ENCODE measurements at regions not wholly inside any gene's neighbourhood (a gene's known extent, or its start where the extent isn't known, plus 50 kb on each side); places are given as distances from the start of the nearest gene placed in this dataset.
A peak's percentile ranks its signal among the peaks of the same experiment; 100 is the strongest.
"Not testable (repeated sequence)": the region's sequence is repeated elsewhere in the genome, so short reads cannot be mapped to it uniquely, and the experiment has no call there.

GRCh38 chr1:73205294-73205973, 923.1 kb upstream of the NEGR1 start:
- no peak overlapping the region for H3K23ac ChIP-seq (ENCODE audit: low read length)
- no CpG with 5 or more reads among the region's 5 CpGs for WGBS (ENCODE audit: extremely low coverage, insufficient coverage, low lambda C conversion rate)

DNA sequence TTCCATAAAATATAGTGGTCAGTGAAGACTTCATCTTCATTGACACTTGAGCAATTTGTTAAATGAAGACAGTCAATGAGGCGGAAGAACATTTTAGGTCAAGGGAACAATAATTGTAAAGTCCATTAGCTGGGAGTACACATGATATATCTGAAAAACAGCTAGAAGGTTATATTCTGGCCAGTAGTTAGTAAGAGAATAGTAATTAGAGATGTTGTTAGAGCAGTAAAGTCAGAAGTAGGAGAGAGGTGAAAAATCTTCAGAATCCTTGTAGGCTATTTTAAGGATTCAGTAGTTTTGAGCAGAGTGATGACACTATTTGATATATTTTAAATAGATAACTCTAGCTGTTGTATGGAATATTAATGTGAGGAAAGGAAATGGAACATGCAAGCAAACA, 915.6 kb upstream of the NEGR1 start:
- H3K79me2 ChIP-seq (ENCODE audit: control insufficient read depth, insufficient read depth, low read length): no peaks in the 10 kb centered on the region
- no peak overlapping the region for H4K5ac ChIP-seq (ENCODE audit: low read length)
- no peak overlapping the region for H3K56ac ChIP-seq (ENCODE audit: low read length)
- no peak for DNase-seq
- H2BK5ac ChIP-seq (ENCODE audit: low read length): no peak overlapping the region
- no peak overlapping the region for H3K9ac ChIP-seq (ENCODE audit: low read length)
- no peaks in the 10 kb centered on the region for H3K36me3 ChIP-seq (ENCODE audit: control insufficient read depth, insufficient read depth, low read length)
- no CpG with 5 or more reads among the region's 1 CpG for WGBS (ENCODE audit: extremely low coverage, insufficient coverage, low lambda C conversion rate)
- no peak overlapping the region for H3K4me3 ChIP-seq (ENCODE audit: low read length)
- no peak overlapping the region for H3K27ac ChIP-seq (ENCODE audit: low read depth, low read length)
- no peaks in the 10 kb centered on the region for H3K4me1 ChIP-seq (ENCODE audit: control insufficient read depth, low read depth, low read length)
- no peak overlapping the region for H3K18ac ChIP-seq (ENCODE audit: low read length)
- H2AK5ac ChIP-seq (ENCODE audit: low read length): no peak overlapping the region
- H3K4me2 ChIP-seq (ENCODE audit: low read length): no peak overlapping the region
- no peaks in the 10 kb centered on the region for H3K79me1 ChIP-seq (ENCODE audit: low read length)
- H2BK120ac ChIP-seq (ENCODE audit: low read depth, low read length): no peak overlapping the region
- H3K4ac ChIP-seq (ENCODE audit: low read depth, low read length): no peak overlapping the region
- H3K27me3 ChIP-seq (ENCODE audit: insufficient read depth, low read length, poor library complexity): no peaks in the 10 kb centered on the region
- H4K8ac ChIP-seq (ENCODE audit: low read depth, low read length): no peak overlapping the region
- no peak overlapping the region for H3K23ac ChIP-seq (ENCODE audit: low read length)
- no peak overlapping the region for H2BK15ac ChIP-seq (replicated peaks; ENCODE audit: low read depth)

More at GRCh38 chr1:73205294-73205973, 923.1 kb upstream of the NEGR1 start:
- no peaks in the 10 kb centered on the region for H3K36me3 ChIP-seq (ENCODE audit: control insufficient read depth, insufficient read depth, low read length)
- no peak overlapping the region for H3K9ac ChIP-seq (ENCODE audit: low read length)
- no peak overlapping the region for H3K4ac ChIP-seq (ENCODE audit: low read depth, low read length)
- H2BK120ac ChIP-seq (ENCODE audit: low read depth, low read length): no peak overlapping the region
- no peaks in the 10 kb centered on the region for H3K79me1 ChIP-seq (ENCODE audit: low read length)
- no peaks in the 10 kb centered on the region for H3K27me3 ChIP-seq (ENCODE audit: insufficient read depth, low read length, poor library complexity)
- no peak overlapping the region for H2AK5ac ChIP-seq (ENCODE audit: low read length)
- H3K56ac ChIP-seq (ENCODE audit: low read length): no peak overlapping the region
- H4K5ac ChIP-seq (ENCODE audit: low read length): no peak overlapping the region
- no peak overlapping the region for H3K18ac ChIP-seq (ENCODE audit: low read length)
- no peak overlapping the region for H3K27ac ChIP-seq (ENCODE audit: low read depth, low read length)
- no peak overlapping the region for H2BK5ac ChIP-seq (ENCODE audit: low read length)
- H4K8ac ChIP-seq (ENCODE audit: low read depth, low read length): no peak overlapping the region
- peak; percentile 59 for DNase-seq
- no peak overlapping the region for H2BK15ac ChIP-seq (replicated peaks; ENCODE audit: low read depth)
- H3K4me3 ChIP-seq (ENCODE audit: low read length): no peak overlapping the region
- H3K79me2 ChIP-seq (ENCODE audit: control insufficient read depth, insufficient read depth, low read length): no peaks in the 10 kb centered on the region
- no peaks in the 10 kb centered on the region for H3K4me1 ChIP-seq (ENCODE audit: control insufficient read depth, low read depth, low read length)
- no peak overlapping the region for H3K4me2 ChIP-seq (ENCODE audit: low read length)

- H3K4me2 ChIP-seq (ENCODE audit: low read length): no peak overlapping the region
- H4K5ac ChIP-seq (ENCODE audit: low read length): no peak overlapping the region
- H3K27ac ChIP-seq (ENCODE audit: low read depth, low read length): no peak overlapping the region
- no peak overlapping the region for H3K4ac ChIP-seq (ENCODE audit: low read depth, low read length)
- H3K36me3 ChIP-seq (ENCODE audit: control insufficient read depth, insufficient read depth, low read length): no peaks in the 10 kb centered on the region
- no peak overlapping the region for H3K9ac ChIP-seq (ENCODE audit: low read length)
- no peaks in the 10 kb centered on the region for H3K4me1 ChIP-seq (ENCODE audit: control insufficient read depth, low read depth, low read length)
- WGBS (ENCODE audit: extremely low coverage, insufficient coverage, low lambda C conversion rate): no CpG with 5 or more reads among the region's 1 CpG
- no peak overlapping the region for H2BK5ac ChIP-seq (ENCODE audit: low read length)
- H3K56ac ChIP-seq (ENCODE audit: low read length): no peak overlapping the region
- H3K23ac ChIP-seq (ENCODE audit: low read length): no peak overlapping the region
- peak overlapping the region; percentile 28 for H4K8ac ChIP-seq (ENCODE audit: low read depth, low read length)
- no peak overlapping the region for H2BK120ac ChIP-seq (ENCODE audit: low read depth, low read length)
- H2BK15ac ChIP-seq (replicated peaks; ENCODE audit: low read depth): no peak overlapping the region
- no peaks in the 10 kb centered on the region for H3K27me3 ChIP-seq (ENCODE audit: insufficient read depth, low read length, poor library complexity)
- H3K4me3 ChIP-seq (ENCODE audit: low read length): no peak overlapping the region
- H3K79me2 ChIP-seq (ENCODE audit: control insufficient read depth, insufficient read depth, low read length): no peaks in the 10 kb centered on the region
- no peak overlapping the region for H2AK5ac ChIP-seq (ENCODE audit: low read length)
- no peak for DNase-seq
- no peaks in the 10 kb centered on the region for H3K79me1 ChIP-seq (ENCODE audit: low read length)
- H3K18ac ChIP-seq (ENCODE audit: low read length): no peak overlapping the region
Measured at GRCh38 chr1:73194965-73195364, 912.6 kb upstream of the NEGR1 start.

DNA sequence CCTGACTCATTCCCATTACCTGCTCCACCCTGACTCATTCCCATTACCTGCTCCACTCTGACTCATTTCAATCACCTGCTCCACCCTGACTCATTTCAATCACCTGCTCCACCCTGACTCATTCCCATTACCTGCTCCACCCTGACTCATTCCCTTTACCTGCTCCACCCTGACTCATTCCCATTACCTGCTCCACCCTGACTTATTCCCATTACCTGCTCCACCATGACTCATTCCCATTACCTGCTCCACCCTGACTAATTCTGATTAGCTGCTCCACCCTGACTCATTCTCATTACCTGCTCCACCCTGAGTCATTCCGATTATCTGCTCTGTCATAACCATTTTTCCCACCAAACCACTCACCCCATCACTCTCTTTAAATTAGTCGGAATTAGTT, 901.2 kb upstream of the NEGR1 start:
- not testable (repeated sequence) for H4K5ac ChIP-seq (ENCODE audit: low read length); H3K4me3 ChIP-seq (ENCODE audit: low read length); H3K56ac ChIP-seq (ENCODE audit: low read length); H3K79me1 ChIP-seq (ENCODE audit: low read length); H3K18ac ChIP-seq (ENCODE audit: low read length); H2BK5ac ChIP-seq (ENCODE audit: low read length); H3K27me3 ChIP-seq (ENCODE audit: insufficient read depth, low read length, poor library complexity); H3K79me2 ChIP-seq (ENCODE audit: control insufficient read depth, insufficient read depth, low read length); H2AK5ac ChIP-seq (ENCODE audit: low read length); H4K8ac ChIP-seq (ENCODE audit: low read depth, low read length); H3K36me3 ChIP-seq (ENCODE audit: control insufficient read depth, insufficient read depth, low read length); H2BK15ac ChIP-seq (replicated peaks; ENCODE audit: low read depth); H3K23ac ChIP-seq (ENCODE audit: low read length); H3K9ac ChIP-seq (ENCODE audit: low read length); DNase-seq; H3K4ac ChIP-seq (ENCODE audit: low read depth, low read length); H3K4me1 ChIP-seq (ENCODE audit: control insufficient read depth, low read depth, low read length); H3K4me2 ChIP-seq (ENCODE audit: low read length); H2BK120ac ChIP-seq (ENCODE audit: low read depth, low read length); H3K27ac ChIP-seq (ENCODE audit: low read depth, low read length)
- no CpG with 5 or more reads among the region's 2 CpGs for WGBS (ENCODE audit: extremely low coverage, insufficient coverage, low lambda C conversion rate)

GRCh38 chr1:73181190-73181540, 898.8 kb upstream of the NEGR1 start:
- H3K4me3 ChIP-seq (ENCODE audit: low read length): no peak overlapping the region
- no peaks in the 10 kb centered on the region for H3K27me3 ChIP-seq (ENCODE audit: insufficient read depth, low read length, poor library complexity)
- H3K23ac ChIP-seq (ENCODE audit: low read length): no peak overlapping the region
- no peaks in the 10 kb centered on the region for H3K79me2 ChIP-seq (ENCODE audit: control insufficient read depth, insufficient read depth, low read length)
- no peak overlapping the region for H4K8ac ChIP-seq (ENCODE audit: low read depth, low read length)
- no peak overlapping the region for H2BK5ac ChIP-seq (ENCODE audit: low read length)
- DNase-seq: no peak
- no peak overlapping the region for H3K9ac ChIP-seq (ENCODE audit: low read length)
- no peak overlapping the region for H3K4ac ChIP-seq (ENCODE audit: low read depth, low read length)
- no peaks in the 10 kb centered on the region for H3K4me1 ChIP-seq (ENCODE audit: control insufficient read depth, low read depth, low read length)
- H3K4me2 ChIP-seq (ENCODE audit: low read length): no peak overlapping the region
- no peak overlapping the region for H2BK120ac ChIP-seq (ENCODE audit: low read depth, low read length)
- WGBS (ENCODE audit: extremely low coverage, insufficient coverage, low lambda C conversion rate): no CpG with 5 or more reads among the region's 13 CpGs
- H2AK5ac ChIP-seq (ENCODE audit: low read length): no peak overlapping the region
- H3K27ac ChIP-seq (ENCODE audit: low read depth, low read length): no peak overlapping the region
- no peak overlapping the region for H2BK15ac ChIP-seq (replicated peaks; ENCODE audit: low read depth)
- H3K18ac ChIP-seq (ENCODE audit: low read length): no peak overlapping the region
- no peak overlapping the region for H4K5ac ChIP-seq (ENCODE audit: low read length)
- no peak overlapping the region for H3K56ac ChIP-seq (ENCODE audit: low read length)
- no peaks in the 10 kb centered on the region for H3K36me3 ChIP-seq (ENCODE audit: control insufficient read depth, insufficient read depth, low read length)
- H3K79me1 ChIP-seq (ENCODE audit: low read length): no peaks in the 10 kb centered on the region

All from mesendoderm (in vitro differentiated cells).